Panc1 (cell line): ENCODE measurements at regions not wholly inside any gene's neighbourhood (a gene's known extent, or its start where the extent isn't known, plus 50 kb on each side); places are given as distances from the start of the nearest gene placed in this dataset.

Source experiments
- ATAC-seq: fragments of 200-7000 bp; cut with Tn5 transposase; 2 replicates; pipeline ENCODE4 v1.9.1; 2020; ENCODE audit warnings: mild to moderate bottlenecking, moderate library complexity
- BruUV-seq: library from RNA; stranded (reverse); fragments of 400-500 nt; replicated peaks from 2 replicates; lab custom pipeline; 2021; lab: Mats Ljungman, UMichigan
- CTCF ChIA-PET: fragments of 300-600 bp; sonication (Branson Sonifier 250); formaldehyde crosslinking; loops from one replicate; lab custom pipeline; 2022; ENCODE audit warnings: antibody characterized with exemption; lab: Charles Lee
- POLR2A ChIA-PET: fragments of 300-600 bp; sonication (Branson Sonifier 250); formaldehyde crosslinking; loops from one replicate; lab custom pipeline; 2022; ENCODE audit warnings: antibody characterized with exemption; lab: Charles Lee
- DNase-seq: peaks from one replicate; pipeline ENCODE4 v3.0.0-alpha.2; 2010; ENCODE audit warnings: low read depth, low spot score
- H3K27ac ChIP-seq: 2 replicates; pipeline ENCODE4 v1.5.1; 2011; ENCODE audit warnings: mild to moderate bottlenecking, low read length, inconsistent platforms
- H3K27me3 ChIP-seq: fragments of 200-500 bp; sonication (Bioruptor generic); 2 replicates; pipeline ENCODE4 v1.6.0; 2014; ENCODE audit warnings: low read length, inconsistent platforms; ENCODE audit not compliant: control insufficient read depth, insufficient read depth
- H3K36me3 ChIP-seq: fragments of 200-500 bp; sonication (Bioruptor generic); 2 replicates; pipeline ENCODE4 v1.5.1; 2014; ENCODE audit warnings: inconsistent platforms, mild to moderate bottlenecking, low read length, moderate library complexity; ENCODE audit not compliant: control insufficient read depth, insufficient read depth
- H3K4me1 ChIP-seq: 2 replicates; pipeline ENCODE4 v1.5.1; 2011; ENCODE audit warnings: inconsistent platforms, mild to moderate bottlenecking, low read length, moderate library complexity; ENCODE audit not compliant: control insufficient read depth, insufficient read depth
- H3K4me3 ChIP-seq, 2 experiments: 2 replicates each; pipeline ENCODE4 v1.5.1; 2011 to 2012; ENCODE audit warnings: low read depth in 2 of 2, low read length in 2 of 2, mild to moderate bottlenecking in 2 of 2, inconsistent platforms in 1 of 2, moderate library complexity in 1 of 2
- H3K9me3 ChIP-seq: fragments of 200-500 bp; sonication (Bioruptor generic); 2 replicates; pipeline ENCODE4 v1.5.1; 2014; ENCODE audit warnings: low read depth, mild to moderate bottlenecking, inconsistent platforms, low read length, moderate library complexity; ENCODE audit not compliant: control insufficient read depth, insufficient read depth
- POLR2AphosphoS5 ChIP-seq: IDR thresholded peaks from 2 replicates; pipeline ENCODE4 v1.6.1; 2012; ENCODE audit warnings: mild to moderate bottlenecking, low read depth, low read length, moderate library complexity
- SIN3A ChIP-seq: IDR thresholded peaks from 2 replicates; pipeline ENCODE4 v1.6.1; 2012; ENCODE audit warnings: low read depth, mild to moderate bottlenecking, low read length, moderate library complexity, borderline replicate concordance; ENCODE audit not compliant: insufficient read depth
- TCF7L2 ChIP-seq: IDR thresholded peaks from 2 replicates; pipeline ENCODE4 v1.6.1; 2011; ENCODE audit warnings: mild to moderate bottlenecking, low read depth, low read length, inconsistent platforms
- in situ Hi-C: cut with HindIII; loops from 2 replicates; pipeline ENCODE4 v1.10.0; 2016; ENCODE audit warnings: low sequenced_read_pairs, low pct_unique_long_range_greater_than_20kb
- intact Hi-C: fragments of 100-400 bp; cut with micrococcal nuclease; formaldehyde crosslinking; loops from one replicate; pipeline ENCODE4 v1.10.0; 2022; ENCODE audit not compliant: unreplicated experiment
- TF ChIP-seq, protein P1 (sequence below), 2 experiments: IDR thresholded peaks; 2 replicates each; pipeline ENCODE4 v1.6.1; 2011 to 2012; ENCODE audit warnings: low read depth in 2 of 2, control low read depth in 1 of 2, low read length in 1 of 2, mild to moderate bottlenecking in 1 of 2, moderate library complexity in 1 of 2; ENCODE audit not compliant: insufficient read depth in 1 of 2
- TF ChIP-seq, protein P2 (sequence below): fragments of 450-650 bp; IDR thresholded peaks from 2 replicates; pipeline ENCODE4 v1.5.1; 2017; ENCODE audit warnings: mild to moderate bottlenecking

DNA sequence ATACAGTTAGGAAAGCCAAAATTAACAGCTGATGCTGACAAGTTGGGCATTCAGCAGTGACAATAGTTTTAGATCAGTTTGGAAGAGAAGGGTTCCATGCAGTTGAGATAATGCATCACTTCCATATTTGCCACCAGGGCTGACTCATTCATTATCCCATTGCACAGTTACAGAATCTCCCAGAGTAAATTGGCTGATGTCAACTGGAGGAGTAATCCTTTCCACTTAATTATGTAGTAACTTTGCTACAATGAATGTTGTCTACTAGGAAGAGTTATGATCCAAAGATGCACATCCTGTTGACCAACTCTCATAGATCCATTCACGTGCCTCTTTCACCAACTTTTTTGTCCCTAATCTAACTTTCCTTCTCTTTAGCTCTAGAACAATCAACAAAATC is 123.3 kb upstream of the LUZP2 start:
- CTCF ChIA-PET, result no interaction called here

DNA sequence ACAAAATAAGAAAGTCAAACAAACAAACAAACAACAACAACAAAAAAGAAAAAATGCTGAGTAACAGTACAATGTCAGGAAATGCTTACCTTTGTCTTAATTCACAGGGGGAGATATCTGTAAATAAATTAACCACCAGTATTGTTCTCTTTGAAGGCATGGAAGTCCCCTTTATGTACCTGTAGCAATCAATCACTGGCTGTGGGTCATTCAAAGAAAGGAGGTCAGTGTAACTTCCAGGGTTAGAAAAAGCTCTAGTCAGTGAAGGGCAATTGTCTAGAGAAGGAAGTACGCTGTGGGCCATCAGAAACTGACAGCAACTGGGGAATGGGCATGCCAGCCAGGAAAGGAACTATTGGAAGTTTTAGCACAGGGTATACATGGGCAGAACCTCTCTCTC is 121.5 kb upstream of the LUZP2 start:
- no TSS peak for BruUV-seq
- DNase-seq (no peak), ATAC-seq (no peak)
- Histone ChIP-seq H3K27me3 (no peaks in the 10 kb centered on the region), H3K4me1 (no peaks in the 10 kb centered on the region), H3K27ac (no peak overlapping the region), H3K4me3 (no peak overlapping the region), H3K9me3 (no peaks in the 10 kb centered on the region), H3K36me3 (no peaks in the 10 kb centered on the region)
- intact Hi-C loops, result no loop called here
- ChIA-PET POLR2A (no interaction called here), CTCF (no interaction called here)
- TF ChIP-seq TCF7L2 (no peak), SIN3A (no peak), POLR2AphosphoS5 (no peak)
- TF ChIP-seq, protein P1, sequence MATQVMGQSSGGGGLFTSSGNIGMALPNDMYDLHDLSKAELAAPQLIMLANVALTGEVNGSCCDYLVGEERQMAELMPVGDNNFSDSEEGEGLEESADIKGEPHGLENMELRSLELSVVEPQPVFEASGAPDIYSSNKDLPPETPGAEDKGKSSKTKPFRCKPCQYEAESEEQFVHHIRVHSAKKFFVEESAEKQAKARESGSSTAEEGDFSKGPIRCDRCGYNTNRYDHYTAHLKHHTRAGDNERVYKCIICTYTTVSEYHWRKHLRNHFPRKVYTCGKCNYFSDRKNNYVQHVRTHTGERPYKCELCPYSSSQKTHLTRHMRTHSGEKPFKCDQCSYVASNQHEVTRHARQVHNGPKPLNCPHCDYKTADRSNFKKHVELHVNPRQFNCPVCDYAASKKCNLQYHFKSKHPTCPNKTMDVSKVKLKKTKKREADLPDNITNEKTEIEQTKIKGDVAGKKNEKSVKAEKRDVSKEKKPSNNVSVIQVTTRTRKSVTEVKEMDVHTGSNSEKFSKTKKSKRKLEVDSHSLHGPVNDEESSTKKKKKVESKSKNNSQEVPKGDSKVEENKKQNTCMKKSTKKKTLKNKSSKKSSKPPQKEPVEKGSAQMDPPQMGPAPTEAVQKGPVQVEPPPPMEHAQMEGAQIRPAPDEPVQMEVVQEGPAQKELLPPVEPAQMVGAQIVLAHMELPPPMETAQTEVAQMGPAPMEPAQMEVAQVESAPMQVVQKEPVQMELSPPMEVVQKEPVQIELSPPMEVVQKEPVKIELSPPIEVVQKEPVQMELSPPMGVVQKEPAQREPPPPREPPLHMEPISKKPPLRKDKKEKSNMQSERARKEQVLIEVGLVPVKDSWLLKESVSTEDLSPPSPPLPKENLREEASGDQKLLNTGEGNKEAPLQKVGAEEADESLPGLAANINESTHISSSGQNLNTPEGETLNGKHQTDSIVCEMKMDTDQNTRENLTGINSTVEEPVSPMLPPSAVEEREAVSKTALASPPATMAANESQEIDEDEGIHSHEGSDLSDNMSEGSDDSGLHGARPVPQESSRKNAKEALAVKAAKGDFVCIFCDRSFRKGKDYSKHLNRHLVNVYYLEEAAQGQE (IDR thresholded peaks at IDR 0.05; ENCODE audit: insufficient read depth in 1 of 2, low read depth in 2 of 2, low read length in 1 of 2), result no peak
- TF ChIP-seq, protein P2, sequence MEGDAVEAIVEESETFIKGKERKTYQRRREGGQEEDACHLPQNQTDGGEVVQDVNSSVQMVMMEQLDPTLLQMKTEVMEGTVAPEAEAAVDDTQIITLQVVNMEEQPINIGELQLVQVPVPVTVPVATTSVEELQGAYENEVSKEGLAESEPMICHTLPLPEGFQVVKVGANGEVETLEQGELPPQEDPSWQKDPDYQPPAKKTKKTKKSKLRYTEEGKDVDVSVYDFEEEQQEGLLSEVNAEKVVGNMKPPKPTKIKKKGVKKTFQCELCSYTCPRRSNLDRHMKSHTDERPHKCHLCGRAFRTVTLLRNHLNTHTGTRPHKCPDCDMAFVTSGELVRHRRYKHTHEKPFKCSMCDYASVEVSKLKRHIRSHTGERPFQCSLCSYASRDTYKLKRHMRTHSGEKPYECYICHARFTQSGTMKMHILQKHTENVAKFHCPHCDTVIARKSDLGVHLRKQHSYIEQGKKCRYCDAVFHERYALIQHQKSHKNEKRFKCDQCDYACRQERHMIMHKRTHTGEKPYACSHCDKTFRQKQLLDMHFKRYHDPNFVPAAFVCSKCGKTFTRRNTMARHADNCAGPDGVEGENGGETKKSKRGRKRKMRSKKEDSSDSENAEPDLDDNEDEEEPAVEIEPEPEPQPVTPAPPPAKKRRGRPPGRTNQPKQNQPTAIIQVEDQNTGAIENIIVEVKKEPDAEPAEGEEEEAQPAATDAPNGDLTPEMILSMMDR, result no peak
- in situ Hi-C loops, result no loop called here

More for the DNA sequence above, 123.3 kb upstream of the LUZP2 start:
- TF ChIP-seq, protein P1 (IDR thresholded peaks at IDR 0.05; ENCODE audit: insufficient read depth in 1 of 2, low read depth in 2 of 2, low read length in 1 of 2), result no peak
- TF ChIP-seq, protein P2, result no peak
- TF ChIP-seq SIN3A (no peak), TCF7L2 (no peak), POLR2AphosphoS5 (no peak)
- H3K4me3 ChIP-seq, result no peak overlapping the region
- H3K27me3 ChIP-seq, result no peaks in the 10 kb centered on the region
- POLR2A ChIA-PET, result no interaction called here
- H3K9me3 ChIP-seq, result no peaks in the 10 kb centered on the region
- no TSS peak for BruUV-seq
- H3K27ac ChIP-seq, result no peak overlapping the region
- H3K36me3 ChIP-seq, result no peaks in the 10 kb centered on the region
- intact Hi-C loops, result no loop called here
- in situ Hi-C loops, result no loop called here
- ATAC-seq (no peak), DNase-seq (no peak)
- H3K4me1 ChIP-seq, result no peaks in the 10 kb centered on the region
